ENCODE measurements at regions not wholly inside any gene's neighbourhood (a gene's known extent, or its start where the extent isn't known, plus 50 kb on each side); places are given as distances from the start of the nearest gene placed in this dataset.

- DNase-seq (ENCODE audit: low read depth, low spot score): no peak
Observed at GRCh38 chr18:72187956-72188355, 356.2 kb downstream of the CBLN2 start.

GRCh38 chr18:72181241-72181764, 362.8 kb downstream of the CBLN2 start:
- no peak for DNase-seq (ENCODE audit: low read depth, low spot score)

- no peak for DNase-seq (ENCODE audit: low read depth, low spot score)
Observed at GRCh38 chr18:72180689-72181088, 363.5 kb downstream of the CBLN2 start.

- no peak for DNase-seq (ENCODE audit: low read depth, low spot score)
Observed at GRCh38 chr18:72174972-72175649, 369.0 kb downstream of the CBLN2 start.

GRCh38 chr18:72171596-72171995, 372.5 kb downstream of the CBLN2 start:
- DNase-seq (ENCODE audit: low read depth, low spot score): no peak

GRCh38 chr18:72161691-72162090, 382.5 kb downstream of the CBLN2 start:
- DNase-seq (ENCODE audit: low read depth, low spot score): no peak

- DNase-seq (ENCODE audit: low read depth, low spot score): no peak
Observed at GRCh38 chr18:72160510-72161445, 383.4 kb downstream of the CBLN2 start.

- no peak for DNase-seq (ENCODE audit: low read depth, low spot score)
Observed at GRCh38 chr18:72155327-72155726, 388.8 kb downstream of the CBLN2 start.

GRCh38 chr18:72154926-72155325, 389.2 kb downstream of the CBLN2 start:
- DNase-seq (ENCODE audit: low read depth, low spot score): no peak

GRCh38 chr18:72152935-72153334, 391.2 kb downstream of the CBLN2 start:
- DNase-seq (ENCODE audit: low read depth, low spot score): no peak

GRCh38 chr18:72147830-72148229, 396.3 kb downstream of the CBLN2 start:
- no peak for DNase-seq (ENCODE audit: low read depth, low spot score)

- DNase-seq (ENCODE audit: low read depth, low spot score): no peak
Observed at GRCh38 chr18:72140007-72140406, 404.1 kb downstream of the CBLN2 start.

GRCh38 chr18:72128649-72129048, 415.5 kb downstream of the CBLN2 start:
- no peak for DNase-seq (ENCODE audit: low read depth, low spot score)

GRCh38 chr18:72122103-72122502, 422.0 kb downstream of the CBLN2 start:
- no peak for DNase-seq (ENCODE audit: low read depth, low spot score)

- DNase-seq (ENCODE audit: low read depth, low spot score): no peak
Observed at GRCh38 chr18:72119082-72119481, 425.1 kb downstream of the CBLN2 start.

GRCh38 chr18:72114801-72115594, 429.1 kb downstream of the CBLN2 start:
- DNase-seq (ENCODE audit: low read depth, low spot score): no peak

GRCh38 chr18:72107647-72108383, 436.3 kb downstream of the CBLN2 start:
- DNase-seq (ENCODE audit: low read depth, low spot score): peak; percentile 33

GRCh38 chr18:72104851-72105250, 439.3 kb downstream of the CBLN2 start:
- no peak for DNase-seq (ENCODE audit: low read depth, low spot score)

- DNase-seq (ENCODE audit: low read depth, low spot score): no peak
Observed at GRCh38 chr18:72102412-72102811, 441.7 kb downstream of the CBLN2 start.

- no peak for DNase-seq (ENCODE audit: low read depth, low spot score)
Observed at GRCh38 chr18:72100465-72101004, 443.6 kb downstream of the CBLN2 start.

GRCh38 chr18:72091369-72091768, 452.8 kb downstream of the CBLN2 start:
- no peak for DNase-seq (ENCODE audit: low read depth, low spot score)

All from brain pericyte (primary cell).